M059J (cell line): ENCODE measurements at regions not wholly inside any gene's neighbourhood (a gene's known extent, or its start where the extent isn't known, plus 50 kb on each side); places are given as distances from the start of the nearest gene placed in this dataset.
"Not testable (repeated sequence)": the region's sequence is repeated elsewhere in the genome, so short reads cannot be mapped to it uniquely, and the experiment has no call there.

Source experiments
- DNase-seq: peaks from one replicate; pipeline ENCODE4 v3.0.0-alpha.2; 2012; ENCODE audit warnings: low read depth

DNA sequence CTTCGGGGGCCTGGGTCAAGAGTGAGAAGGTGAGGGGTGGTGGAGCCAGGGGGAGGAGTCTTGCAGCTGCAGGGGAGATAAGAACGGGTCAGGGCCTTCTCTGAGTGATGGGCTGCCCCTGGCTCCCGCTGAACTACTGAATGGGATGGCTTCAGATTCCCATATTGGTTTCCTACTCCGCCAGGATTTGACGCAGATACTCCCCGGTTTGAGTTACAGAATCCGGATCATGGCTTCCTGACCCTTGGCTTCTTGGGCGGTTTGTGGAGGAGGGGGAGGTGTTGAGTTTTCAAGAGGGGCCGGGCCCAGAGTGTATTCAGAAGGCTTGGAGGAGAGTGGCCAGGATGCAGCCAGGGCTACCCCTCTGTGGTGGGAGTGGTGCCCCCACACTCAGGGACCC lies 119.9 kb upstream of the ATP2B2 start:
- no peak for DNase-seq

DNA sequence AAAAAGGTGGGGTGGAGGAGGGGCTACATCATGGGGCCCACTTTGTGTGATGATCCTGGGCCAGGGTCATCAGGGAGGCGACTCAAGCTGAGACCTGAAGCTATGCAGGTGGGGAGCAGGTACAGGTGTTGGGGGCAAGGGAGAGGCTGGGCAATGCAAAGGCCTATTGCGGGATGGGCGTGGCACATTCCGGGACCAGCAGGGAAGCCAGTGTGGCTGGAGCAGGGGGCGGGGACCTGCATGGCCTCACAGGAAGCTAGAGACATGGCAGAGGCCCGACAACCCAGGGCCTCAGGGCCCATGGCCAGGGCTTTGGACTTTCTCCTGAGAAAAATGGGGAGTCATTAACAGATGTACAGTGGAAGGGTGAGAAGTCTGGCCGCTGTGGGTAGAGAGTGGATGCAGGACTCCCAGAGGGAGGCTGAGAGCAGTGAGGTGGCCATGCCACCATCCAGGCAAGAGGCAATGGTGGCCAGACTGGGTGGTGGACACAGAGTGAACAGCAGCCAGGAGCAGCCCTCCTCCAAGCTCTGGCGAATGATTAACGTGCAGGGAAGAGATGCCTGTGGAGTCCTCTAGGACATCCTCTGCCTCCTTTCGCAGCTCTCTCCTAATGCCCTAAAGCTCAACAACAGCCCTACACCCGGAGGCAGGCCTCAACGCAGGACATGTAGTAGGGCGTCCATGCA lies 122.6 kb upstream of the ATP2B2 start:
- DNase-seq = no peak

DNA sequence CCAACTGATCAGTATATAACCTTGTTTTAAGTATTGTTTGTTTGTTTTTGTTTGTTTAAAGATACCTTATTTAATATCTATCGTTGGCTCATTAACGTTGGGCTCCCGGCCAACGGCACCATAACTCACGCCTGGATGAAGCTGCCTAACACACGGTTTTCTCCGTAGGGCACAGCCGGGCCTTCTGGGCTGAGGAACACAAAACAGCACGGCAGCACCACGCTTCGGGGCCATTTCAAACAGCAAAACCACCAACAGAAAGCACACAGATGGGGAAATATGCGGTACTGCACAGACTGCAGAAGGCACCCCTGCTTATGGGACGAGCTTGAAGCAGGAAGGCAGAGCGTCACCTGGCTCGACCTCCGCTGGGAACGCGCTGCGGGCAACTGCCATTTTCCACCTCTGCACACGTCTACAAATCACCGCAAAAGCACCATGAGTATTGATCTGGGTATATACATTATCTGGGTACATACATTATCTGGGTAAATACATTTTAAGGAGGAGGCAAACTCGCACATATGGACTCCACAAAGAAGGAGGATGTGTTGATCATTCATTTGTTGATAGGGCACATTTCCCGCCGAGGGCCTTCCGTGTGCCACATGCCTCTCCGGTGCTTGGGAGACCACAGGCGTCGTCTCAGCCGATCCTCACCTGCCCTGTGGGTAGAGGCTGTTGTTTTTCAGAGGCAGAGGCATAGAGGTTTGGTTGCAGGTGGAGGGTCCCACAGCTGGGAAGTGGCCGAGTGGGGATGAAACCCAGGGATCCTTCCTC lies 123.7 kb upstream of the ATP2B2 start:
- DNase-seq = no peak

DNA sequence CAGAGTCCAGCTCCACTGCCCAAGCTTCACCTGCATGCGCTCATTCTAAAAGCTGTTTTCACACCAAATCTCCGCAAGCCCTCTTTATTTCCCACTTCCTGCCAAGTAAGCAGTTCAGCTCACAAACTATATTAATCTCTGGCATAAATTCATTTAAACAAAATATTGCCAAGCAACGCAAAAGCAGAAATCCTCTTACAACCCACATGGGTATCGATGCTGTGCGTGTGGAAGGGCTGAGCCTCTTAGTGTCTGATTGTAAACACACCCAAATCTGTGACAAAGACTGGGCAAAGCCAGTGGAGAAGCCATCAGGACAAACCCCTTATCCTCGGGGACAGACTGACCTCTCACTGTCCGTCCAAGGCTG lies 124.3 kb upstream of the ATP2B2 start:
- DNase-seq = no peak

DNA sequence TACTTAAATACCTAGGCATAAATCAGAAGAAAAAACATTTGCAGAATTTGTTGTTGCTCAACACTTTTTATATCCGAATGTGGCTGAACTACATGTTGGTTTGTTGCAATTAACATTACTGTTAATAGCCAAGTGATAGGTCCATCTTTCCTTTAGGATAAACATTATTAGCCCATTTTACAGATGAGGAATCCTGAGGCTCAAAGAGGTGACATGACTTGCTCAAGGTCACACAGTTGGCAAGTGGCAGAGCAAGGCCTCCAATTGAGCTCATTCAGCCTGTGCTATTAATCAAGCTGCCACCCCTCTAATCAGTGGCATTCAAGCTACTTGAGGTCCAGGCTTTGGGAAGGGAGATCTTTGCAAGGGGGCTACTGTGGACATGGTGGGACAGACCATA lies 125.8 kb upstream of the ATP2B2 start:
- DNase-seq = no peak

DNA sequence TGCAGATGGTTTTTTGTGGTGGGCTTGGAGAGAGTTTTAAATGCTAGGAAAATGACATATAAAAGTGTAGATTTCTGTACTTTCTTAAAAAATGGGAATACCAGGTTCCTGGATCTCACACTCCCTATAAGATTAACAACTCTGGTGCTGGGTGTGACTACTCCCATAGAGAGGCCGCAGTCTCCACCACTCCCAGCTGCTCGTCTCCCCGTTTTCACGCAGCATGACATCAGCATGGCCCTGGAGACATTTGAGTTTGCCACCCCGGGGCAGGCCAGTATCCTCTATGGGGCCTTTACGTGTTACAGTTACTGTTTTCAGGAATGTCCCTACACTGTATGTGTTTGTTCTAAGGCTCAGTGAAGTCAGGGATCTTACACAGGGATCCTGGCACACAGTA lies 126.7 kb upstream of the ATP2B2 start:
- no peak for DNase-seq

DNA sequence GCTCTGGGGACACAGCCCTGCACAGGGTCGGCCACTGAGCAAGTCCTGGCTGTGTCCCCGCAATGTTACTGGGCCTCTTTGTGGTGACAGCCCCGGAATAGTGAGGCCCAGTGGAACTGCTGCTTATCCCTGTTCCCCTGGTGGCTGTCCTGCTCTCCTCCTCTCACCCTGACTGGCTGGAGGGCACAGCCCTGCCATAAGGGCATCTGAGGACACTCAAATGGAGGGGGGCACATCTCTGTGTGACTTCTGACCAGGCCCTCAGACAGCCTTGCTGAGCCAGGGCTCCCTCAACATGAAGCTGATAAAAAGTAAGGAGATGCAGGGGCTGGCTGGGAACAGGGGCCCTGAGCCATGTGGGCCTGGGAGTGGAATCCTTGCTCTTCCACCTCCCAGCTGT lies 127.4 kb upstream of the ATP2B2 start:
- no peak for DNase-seq

DNA sequence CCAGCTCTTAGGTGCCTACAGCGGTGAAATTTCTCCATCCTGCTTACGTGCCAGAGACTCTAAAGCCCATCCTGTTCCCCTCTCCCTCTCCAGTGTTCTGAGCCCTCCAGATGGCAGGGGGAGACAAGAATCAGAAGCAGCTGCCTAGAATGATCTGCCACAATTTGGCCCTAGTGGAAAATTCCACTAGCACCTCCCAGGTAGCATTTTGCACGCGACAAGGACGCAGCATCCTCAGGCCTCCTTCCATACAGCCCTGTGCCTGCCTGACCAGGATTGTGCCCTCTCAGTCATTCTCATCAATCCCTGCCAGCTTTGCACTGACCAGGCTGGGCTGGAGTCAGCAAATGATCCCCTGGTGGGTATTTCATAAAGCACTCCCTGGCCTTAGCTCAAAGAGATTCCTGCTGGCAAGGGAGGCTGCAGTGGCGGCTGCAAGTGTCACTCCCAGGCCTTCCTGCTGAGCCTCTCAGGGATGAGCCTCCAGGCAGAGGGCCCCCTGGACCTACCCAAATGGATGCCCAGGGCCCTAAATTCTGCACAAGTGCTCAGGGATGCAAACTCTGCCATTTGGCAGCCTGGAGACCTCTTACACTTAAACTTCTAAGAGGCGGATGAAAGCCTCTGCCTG lies 130.2 kb upstream of the ATP2B2 start:
- DNase-seq = no peak

DNA sequence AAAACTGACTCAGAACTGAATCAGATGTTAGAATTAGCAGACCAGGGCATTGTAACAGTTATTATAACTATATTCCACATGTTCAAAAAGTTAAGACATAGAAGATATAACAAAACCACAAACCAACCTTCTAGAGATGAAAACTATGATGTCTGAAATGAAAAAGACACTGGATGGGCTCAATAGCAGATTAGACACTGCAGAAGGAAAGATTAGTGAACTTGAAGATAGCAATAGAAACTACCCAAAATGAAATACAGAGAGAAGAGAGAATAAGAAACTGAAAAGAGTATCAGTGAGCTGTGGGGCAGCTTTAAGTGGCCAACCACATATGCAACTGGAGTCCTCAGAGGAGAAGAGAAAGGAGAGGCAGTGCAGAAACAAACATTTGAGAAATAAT lies 132.0 kb upstream of the ATP2B2 start:
- DNase-seq = no peak

DNA sequence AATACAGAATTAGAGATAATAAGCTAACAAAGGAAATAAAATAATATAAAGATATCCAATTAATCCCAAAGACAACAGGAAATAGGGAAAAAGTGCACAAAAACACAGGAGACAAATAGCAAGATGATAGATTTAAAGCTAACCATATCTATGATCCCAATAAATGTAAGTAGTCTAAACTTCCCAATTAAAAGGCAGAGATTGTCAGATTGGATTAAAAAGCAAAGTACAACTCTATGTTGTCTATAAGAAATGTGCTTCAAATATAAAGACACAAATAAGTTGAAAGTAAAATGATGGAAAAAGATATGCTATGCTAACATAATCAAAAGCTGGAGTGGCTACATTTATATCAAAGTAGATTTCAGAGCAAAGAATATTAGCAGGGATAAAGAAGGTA lies 133.1 kb upstream of the ATP2B2 start:
- DNase-seq = no peak

DNA sequence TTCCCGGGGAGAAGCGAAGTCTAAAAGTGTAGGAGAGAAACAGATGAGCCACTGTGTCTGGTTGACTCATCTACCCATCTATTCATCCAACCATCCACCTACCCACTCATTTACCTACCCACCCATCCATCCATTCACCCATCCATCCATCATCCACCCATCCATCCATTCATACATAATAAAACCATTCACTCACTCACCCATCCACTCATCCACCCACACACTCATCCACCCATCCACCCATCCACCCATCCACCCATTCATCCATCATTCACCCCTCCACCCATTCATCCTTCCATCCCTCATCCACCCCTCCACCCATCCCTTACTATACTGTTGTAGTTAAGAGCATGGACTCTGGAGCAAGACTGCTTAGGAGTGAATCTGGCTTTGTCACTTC lies 136.4 kb upstream of the ATP2B2 start:
- DNase-seq = no peak

DNA sequence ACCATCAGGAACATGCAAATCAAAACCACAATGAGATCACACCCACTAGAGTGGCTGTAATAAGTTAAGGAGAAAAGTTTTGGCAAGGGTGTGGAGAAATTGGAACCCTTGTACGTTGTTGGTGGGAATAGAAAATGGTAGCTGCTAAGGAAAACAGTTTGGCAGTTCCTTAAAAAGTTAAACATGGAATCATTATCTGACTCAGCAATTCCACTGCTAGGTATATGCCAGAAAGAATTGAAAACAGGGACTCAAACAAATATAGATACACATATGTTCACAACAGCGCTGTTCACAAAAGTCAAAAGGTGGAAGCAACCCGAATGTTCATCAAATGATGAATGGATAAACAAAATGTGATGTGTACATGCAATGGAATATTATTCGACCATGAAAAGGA lies 138.8 kb upstream of the ATP2B2 start:
- no peak for DNase-seq

DNA sequence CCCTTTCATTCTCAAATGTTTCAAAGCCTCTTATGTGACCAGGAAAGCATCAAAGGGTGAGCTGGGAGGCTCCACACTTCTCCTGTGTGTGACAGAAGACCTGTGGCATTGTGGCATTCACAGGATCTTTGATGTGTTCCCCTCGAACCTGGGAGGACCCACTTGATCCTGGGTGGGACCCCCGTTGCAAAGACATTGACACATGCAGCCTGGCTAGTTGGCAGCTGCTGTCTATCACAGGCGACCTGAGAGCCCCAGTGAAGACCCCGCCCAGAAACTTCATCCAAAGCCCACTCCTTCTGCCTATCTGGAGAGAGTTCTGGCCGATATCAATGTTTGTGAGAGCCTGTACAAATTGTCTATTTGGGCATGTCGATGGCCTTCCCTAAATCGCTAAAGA lies 140.4 kb upstream of the ATP2B2 start:
- no peak for DNase-seq

DNA sequence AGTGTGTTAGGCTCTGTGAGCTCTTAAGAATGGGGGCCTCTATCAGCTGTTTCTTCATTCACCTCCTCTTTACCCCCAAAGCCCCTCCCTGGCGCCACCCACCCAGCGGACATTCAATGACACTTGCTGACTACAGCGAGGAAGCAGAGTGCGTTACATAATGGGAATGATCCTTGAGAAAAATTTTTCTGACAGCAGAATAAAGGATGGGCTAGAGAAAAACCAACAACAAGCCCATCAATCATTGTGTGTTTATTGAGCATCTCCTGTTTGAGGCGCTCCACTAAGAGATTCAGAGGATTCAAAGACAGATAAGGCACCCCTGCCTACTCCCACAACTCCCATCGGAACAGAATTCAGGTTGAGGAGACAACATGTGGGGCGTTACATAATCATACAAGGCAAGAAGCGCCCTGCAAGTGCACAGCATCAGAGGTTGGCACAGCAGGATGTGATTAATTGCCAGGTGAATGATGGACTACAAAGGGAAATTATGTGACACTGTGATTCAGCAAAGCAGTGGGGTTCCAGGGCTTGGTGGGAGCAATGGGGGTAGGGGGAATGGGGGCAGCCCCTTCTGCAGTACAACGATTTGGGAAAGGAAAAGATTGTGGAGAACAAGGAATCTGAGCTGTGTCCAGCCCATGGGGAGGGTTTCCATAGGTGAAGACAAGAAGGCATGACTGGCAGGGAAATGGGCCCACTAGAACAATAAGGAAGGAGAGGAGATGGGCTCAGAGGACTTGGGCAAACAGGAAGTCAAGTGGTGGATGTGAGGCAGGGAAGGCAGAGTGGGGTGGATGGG lies 141.3 kb upstream of the ATP2B2 start:
- no peak for DNase-seq

DNA sequence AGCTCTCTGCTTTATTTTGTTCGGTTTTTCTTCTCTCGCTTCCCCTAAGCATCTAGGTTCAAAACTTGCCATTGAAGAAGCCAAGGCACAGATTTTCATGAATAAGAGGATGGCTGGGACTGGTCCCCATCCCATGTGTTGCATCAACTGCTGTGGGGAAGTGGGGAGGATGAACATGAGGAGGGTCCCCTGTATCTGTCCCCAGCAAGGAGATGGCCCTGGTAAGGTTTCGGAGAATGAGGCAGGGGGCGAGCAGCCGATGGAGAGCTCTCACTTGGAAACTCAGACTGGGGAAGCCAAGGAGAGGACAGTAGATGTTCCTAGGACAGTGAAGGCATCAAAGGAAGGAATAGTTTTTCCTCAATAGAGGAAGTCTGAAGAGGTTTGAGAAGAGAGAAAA lies 142.0 kb upstream of the ATP2B2 start:
- no peak for DNase-seq

DNA sequence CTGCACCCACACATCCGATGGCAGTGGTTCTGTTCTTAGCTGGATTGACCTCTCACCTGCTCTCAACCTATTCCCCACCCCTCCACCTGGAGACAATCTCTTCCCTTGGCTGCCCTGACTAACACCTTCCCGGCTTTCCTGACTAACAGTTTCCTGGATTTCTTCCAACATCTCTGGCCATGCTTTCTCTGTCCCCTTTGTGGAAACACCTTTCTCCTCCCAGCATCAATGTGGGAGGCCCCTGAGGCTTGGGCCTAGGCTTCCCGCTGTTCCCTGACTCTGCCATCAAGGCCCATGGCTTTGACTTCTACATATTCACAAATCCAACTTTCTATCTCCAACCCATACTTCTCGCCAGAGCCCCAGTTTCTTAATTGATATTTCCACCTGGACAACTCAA lies 142.8 kb upstream of the ATP2B2 start:
- no peak for DNase-seq

DNA sequence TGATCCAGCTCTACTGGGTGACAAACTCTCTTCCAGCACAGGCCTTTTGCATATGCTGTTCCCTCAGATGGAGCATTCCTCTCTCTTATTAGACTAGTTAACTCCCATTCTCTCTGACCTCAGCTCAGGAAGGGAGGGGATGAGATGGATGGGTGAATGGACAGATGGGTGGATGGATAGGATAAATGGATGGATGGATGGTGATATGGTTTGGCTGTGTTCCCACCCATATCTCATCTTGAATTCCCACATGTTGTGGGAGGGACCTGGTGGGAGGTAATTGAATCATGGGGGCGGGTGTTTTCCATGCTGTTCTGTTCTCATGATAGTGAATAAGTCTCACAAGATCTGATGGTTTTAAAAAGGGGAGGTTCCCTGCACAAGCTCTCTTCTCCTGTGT lies 144.1 kb upstream of the ATP2B2 start:
- DNase-seq = not testable (repeated sequence)

DNA sequence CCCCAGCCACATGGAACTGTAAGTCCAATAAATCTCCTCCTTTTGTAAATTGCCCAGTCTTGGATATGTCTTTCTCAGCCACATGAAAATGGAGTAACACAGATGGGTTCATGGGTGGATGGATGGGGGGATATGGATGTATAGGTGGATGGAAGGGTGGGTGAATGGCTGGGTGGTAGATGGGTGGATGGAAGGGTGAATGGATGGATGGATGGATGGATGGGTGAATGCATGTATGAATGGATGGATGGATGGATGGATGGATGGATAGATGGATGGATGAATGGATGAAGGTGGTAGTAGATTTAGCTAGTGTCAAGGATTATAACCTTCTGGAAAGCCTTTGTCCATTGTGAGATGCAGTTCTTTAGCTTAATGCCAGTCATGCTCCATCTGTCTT lies 146.1 kb upstream of the ATP2B2 start:
- no peak for DNase-seq

DNA sequence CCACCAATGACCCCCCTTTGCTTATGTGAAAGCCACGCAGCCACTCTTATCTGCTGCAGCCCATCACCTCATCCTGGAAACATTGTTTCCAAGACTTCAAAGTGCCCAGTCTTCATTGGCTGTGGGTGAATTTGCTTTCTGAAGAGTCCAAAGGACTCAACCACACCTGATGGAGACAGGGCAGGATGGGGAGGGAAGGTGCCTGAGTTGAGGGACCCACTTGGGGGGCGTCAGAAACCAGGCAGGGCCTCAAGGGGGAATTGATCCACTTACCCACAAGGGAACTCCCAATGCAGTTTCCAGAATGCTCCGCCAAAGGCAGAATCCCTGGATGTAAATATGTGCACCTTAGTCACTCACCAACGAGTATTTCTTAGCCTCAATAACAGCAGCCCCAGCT lies 147.9 kb upstream of the ATP2B2 start:
- DNase-seq = no peak

DNA sequence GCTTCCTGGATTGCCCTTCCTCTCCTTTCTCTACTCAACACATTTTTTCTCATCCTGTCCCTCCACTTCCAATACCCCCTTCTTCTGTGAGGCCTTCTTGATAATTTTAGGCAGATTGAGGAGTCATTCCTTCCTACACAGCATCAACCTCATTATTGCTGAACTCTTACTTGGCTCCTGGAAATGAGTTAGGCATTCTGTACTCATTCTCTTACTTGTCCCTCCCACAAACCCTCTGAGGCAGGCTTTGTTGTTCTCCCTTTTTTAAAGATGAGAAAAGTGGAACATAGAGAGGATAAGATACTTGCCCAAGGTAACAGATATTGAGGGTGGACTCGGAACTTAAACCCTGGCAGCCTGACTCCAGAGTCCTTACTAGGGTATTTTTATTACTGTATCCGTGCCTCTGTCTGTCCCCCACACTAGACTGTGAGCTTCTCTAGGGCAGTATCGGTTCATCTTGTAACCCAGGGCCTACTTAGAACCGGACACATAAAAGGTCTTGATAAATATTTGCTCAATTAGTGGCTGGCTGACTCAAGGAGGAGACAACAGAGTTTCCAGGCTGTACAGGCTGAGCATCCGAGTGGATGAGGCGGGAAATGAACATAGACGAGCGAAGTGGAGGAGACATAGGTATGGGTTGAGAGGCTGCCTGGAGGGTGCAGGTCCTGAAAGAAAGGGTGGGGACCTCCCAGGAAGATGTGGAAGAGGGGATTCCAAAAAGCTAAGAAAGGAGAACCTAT lies 148.7 kb upstream of the ATP2B2 start:
- DNase-seq = no peak

DNA sequence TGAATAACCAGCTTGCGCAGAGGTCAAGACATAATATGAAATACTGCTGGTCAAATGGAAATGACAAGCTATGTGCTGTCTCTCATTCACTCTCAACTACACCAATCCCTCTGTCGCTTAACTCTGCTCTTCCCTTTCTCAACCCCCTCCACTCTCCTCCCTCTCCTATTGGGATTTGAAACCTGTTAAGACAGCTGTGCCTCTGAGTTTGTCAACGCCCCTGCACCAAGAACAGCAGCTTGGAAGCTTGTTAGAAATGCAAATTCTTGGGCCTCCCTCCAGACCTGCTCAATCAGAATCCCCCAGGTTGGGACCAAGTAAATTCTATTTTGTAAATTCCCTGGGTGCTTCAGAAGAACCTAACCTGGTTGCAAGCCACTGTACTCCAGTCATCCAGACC lies 149.7 kb upstream of the ATP2B2 start:
- no peak for DNase-seq

DNA sequence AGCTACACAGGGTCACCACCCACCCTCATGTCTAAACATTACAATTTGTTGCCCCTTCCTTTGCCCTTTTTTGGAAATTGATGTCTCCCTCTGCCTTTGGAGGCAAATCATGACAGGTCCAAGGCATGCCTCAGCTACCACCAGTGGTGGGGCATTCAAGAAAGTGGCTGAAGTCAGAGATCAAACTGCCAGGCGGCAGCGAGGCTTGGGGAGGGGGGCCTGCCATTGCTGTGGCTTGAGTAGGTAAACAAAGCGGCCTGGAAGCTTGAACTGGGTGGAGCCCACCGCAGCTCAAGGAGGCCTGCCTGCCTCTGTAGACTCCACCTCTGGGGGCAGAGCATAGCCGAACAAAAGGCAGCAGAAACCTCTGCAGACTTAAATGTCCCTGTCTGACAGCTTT lies 152.0 kb upstream of the ATP2B2 start:
- DNase-seq = not testable (repeated sequence)
